HL-60 (cell line): ENCODE measurements at regions not wholly inside any gene's neighbourhood (a gene's known extent, or its start where the extent isn't known, plus 50 kb on each side); places are given as distances from the start of the nearest gene placed in this dataset.

Experiments used
- DNase-seq, 2 experiments: peaks; one replicate each; pipeline ENCODE4 v3.0.0-alpha.2; 2010 to 2020; ENCODE audit warnings: low read depth in 1 of 2, low spot score in 1 of 2
- H3K27ac ChIP-seq: fragments of 250-450 bp; sonication (Bioruptor Pico); replicated peaks from 2 replicates; pipeline ENCODE4 v1.5.1; 2020; ENCODE audit warnings: mild to moderate bottlenecking, moderate library complexity
- H3K27me3 ChIP-seq: fragments of 250-450 bp; sonication (Bioruptor Pico); 2 replicates; pipeline ENCODE4 v1.5.1; 2021; ENCODE audit warnings: mild to moderate bottlenecking, moderate library complexity; ENCODE audit not compliant: insufficient read depth, poor library complexity, severe bottlenecking
- H3K4me3 ChIP-seq: replicated peaks from 2 replicates; pipeline ENCODE4 v1.5.1; 2011; ENCODE audit warnings: mild to moderate bottlenecking, control low read depth, low read length; ENCODE audit not compliant: insufficient read depth
- CTCF ChIP-seq: IDR thresholded peaks from one replicate; pipeline ENCODE4 v1.5.1; 2011; ENCODE audit warnings: low read length, control low read depth, inconsistent platforms; ENCODE audit not compliant: insufficient read depth
- GABPA ChIP-seq: IDR thresholded peaks from 2 replicates; pipeline ENCODE4 v1.6.1; 2012; ENCODE audit warnings: low read depth
- POLR2AphosphoS5 ChIP-seq: IDR thresholded peaks from 2 replicates; pipeline ENCODE4 v1.6.1; 2012; ENCODE audit warnings: low read depth
- REST ChIP-seq: IDR thresholded peaks from 2 replicates; pipeline ENCODE4 v1.6.1; 2012; ENCODE audit warnings: low read depth; ENCODE audit not compliant: insufficient replicate concordance
- SPI1 ChIP-seq: IDR thresholded peaks from 2 replicates; pipeline ENCODE4 v1.6.1; 2012; ENCODE audit warnings: low read depth, mild to moderate bottlenecking, borderline replicate concordance

DNA sequence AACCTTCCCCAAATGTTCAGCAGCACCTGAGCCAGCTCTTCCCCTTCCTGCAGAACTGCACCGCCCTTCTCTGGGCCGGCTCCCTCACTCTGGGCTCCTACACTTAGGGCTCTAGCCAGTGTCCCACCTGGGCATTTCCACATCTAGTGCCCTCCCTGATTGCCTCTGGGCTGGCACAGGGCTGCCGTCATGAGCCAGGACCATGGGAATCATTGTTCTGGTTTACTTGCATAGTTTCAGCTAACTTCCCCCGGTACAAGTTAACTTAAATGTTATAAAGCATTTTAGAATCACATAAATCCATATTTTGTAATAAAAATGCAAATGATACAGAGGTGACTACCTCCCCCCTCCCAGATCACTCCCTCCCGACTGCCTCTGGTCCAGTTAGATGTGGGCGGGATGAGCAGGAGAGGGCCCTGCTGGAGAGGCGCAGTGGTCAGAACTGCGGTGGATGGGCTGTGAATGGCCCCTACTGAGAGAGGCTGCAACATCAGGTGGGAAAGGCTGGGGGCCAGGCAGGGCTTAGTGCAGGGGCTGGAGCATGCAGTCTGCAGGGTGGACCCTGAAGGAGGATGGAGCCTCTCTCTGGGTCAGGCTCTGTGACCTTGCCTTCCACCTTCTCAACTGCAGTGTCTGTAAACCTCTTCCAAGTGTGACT is 371.4 kb upstream of the C1orf174 start:
- H3K27me3 ChIP-seq: no peaks in the 10 kb centered on the region
- TF ChIP-seq SPI1: no peak
- no peak for TF ChIP-seq GABPA
- TF ChIP-seq CTCF: no peak
- TF ChIP-seq POLR2AphosphoS5: no peak
- no peak for TF ChIP-seq REST

DNA sequence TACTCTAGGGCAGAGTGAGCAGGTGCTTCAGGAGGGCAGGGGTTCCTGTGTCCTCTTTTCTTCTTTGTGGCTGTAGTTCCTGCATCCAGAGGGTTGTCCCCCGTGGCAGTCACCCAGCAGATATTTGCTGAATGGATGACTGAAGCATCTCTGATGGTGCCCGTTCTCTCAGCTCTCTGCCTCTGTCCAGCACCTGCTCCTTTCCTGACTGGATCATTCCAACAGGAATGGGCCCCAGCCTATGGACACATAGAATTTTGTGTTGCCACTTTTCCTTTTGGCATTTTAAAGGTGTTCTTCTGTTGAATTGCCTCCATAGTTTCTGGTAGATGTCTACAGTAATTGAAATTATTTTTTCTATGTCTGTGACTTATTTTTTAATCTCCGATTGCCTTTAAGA is 372.5 kb upstream of the C1orf174 start:
- no peaks in the 10 kb centered on the region for H3K27me3 ChIP-seq
- H3K27ac ChIP-seq: no peak overlapping the region
- TF ChIP-seq SPI1 (no peak), POLR2AphosphoS5 (no peak), CTCF (no peak), GABPA (no peak), REST (no peak)
- no peak for DNase-seq
- no peak overlapping the region for H3K4me3 ChIP-seq

More for the DNA sequence above, 371.4 kb upstream of the C1orf174 start:
- DNase-seq: no peak
- H3K27ac ChIP-seq: no peak overlapping the region
- no peak overlapping the region for H3K4me3 ChIP-seq

GRCh38 chr1:4273243-4273642 is 373.2 kb upstream of the C1orf174 start:
- Histone ChIP-seq H3K27ac (no peak overlapping the region), H3K27me3 (no peaks in the 10 kb centered on the region), H3K4me3 (no peak overlapping the region)
- DNase-seq: no peak
- TF ChIP-seq SPI1 (no peak), GABPA (no peak), CTCF (no peak), REST (no peak), POLR2AphosphoS5 (no peak)
